A549 (cell line): ENCODE measurements at regions not wholly inside any gene's neighbourhood (a gene's known extent, or its start where the extent isn't known, plus 50 kb on each side); places are given as distances from the start of the nearest gene placed in this dataset.

Experiments
- ATAC-seq, 2 experiments: fragments of 200-7000 bp in 1 of 2; fragments of >200 bp in 1 of 2; cut with Nextera tagmentation in 1 of 2; cut with Tn5 transposase in 1 of 2; 3 replicates each; pipeline versions ENCODE4 v1.8.0 to v1.9.1; 2018 to 2020; ENCODE audit warnings: mild to moderate bottlenecking in 1 of 2, moderate library complexity in 1 of 2
- CTCF ChIA-PET: fragments of 300-600 bp; sonication (Branson Sonifier 250); formaldehyde crosslinking; extraction: SDS; loops from one replicate; lab custom pipeline; 2021; ENCODE audit warnings: antibody characterized with exemption, inconsistent platforms; lab: Yijun Ruan, JAX
- POLR2A ChIA-PET: fragments of 350-600 bp; formaldehyde crosslinking; extraction: SDS; loops from one replicate; lab custom pipeline; 2021; ENCODE audit warnings: antibody characterized with exemption, inconsistent platforms; lab: Yijun Ruan, JAX
- DNase-seq, 2 experiments: peaks; one replicate each; pipeline versions ENCODE4 v3.0.0 to v3.0.0-alpha.2; 2011 to 2016; ENCODE audit warnings: low read depth in 1 of 2, low spot score in 1 of 2
- FAIRE-seq: peaks from 2 replicates; lab custom pipeline; 2011; peaks lifted over from hg19 to GRCh38; lab: Jason Lieb, UNC
- H3K27ac ChIP-seq, 2 experiments: fragments of >200 bp; sonication (Bioruptor Twin); formaldehyde crosslinking; 3 replicates each; pipeline ENCODE4 v1.5.1; 2016 to 2017
- H3K4me1 ChIP-seq: fragments of >200 bp; sonication (Bioruptor Twin); formaldehyde crosslinking; 3 replicates; pipeline ENCODE4 v1.6.1; 2016
- H3K4me2 ChIP-seq: fragments of >200 bp; sonication (Bioruptor Twin); formaldehyde crosslinking; 3 replicates; pipeline ENCODE4 v1.6.1; 2016
- H3K4me3 ChIP-seq: fragments of >200 bp; sonication (Bioruptor Twin); formaldehyde crosslinking; 3 replicates; pipeline ENCODE4 v1.5.1; 2016
- H3K9me3 ChIP-seq: fragments of >200 bp; sonication (Bioruptor Twin); formaldehyde crosslinking; 3 replicates; pipeline ENCODE4 v1.6.1; 2016
- BCL3 ChIP-seq: fragments of >200 bp; sonication (Bioruptor Twin); formaldehyde crosslinking; IDR thresholded peaks from 3 replicates; pipeline ENCODE4 v1.6.1; 2016
- CBX2 ChIP-seq: fragments of 200-600 bp; sonication (generic); IDR thresholded peaks from 2 replicates; pipeline ENCODE4 v1.6.1; 2016; ENCODE audit warnings: low read depth, mild to moderate bottlenecking, borderline replicate concordance
- CTCF ChIP-seq: fragments of >200 bp; sonication (Bioruptor Twin); formaldehyde crosslinking; IDR thresholded peaks from 3 replicates; pipeline ENCODE4 v1.5.1; 2016
- EHF ChIP-seq: fragments of 250-450 bp; sonication (Bioruptor Pico); IDR thresholded peaks from 2 replicates; pipeline ENCODE4 v1.5.0; 2020; ENCODE audit warnings: mild to moderate bottlenecking
- EHMT2 ChIP-seq: fragments of 200-600 bp; sonication (generic); IDR thresholded peaks from 2 replicates; pipeline ENCODE4 v1.6.1; 2016; ENCODE audit warnings: antibody characterized with exemption, low read depth, mild to moderate bottlenecking, moderate library complexity
- ELK1 ChIP-seq: fragments of 150-350 bp; IDR thresholded peaks from 2 replicates; pipeline ENCODE4 v1.6.1; 2014; ENCODE audit warnings: low read depth, mild to moderate bottlenecking, low read length
- ESRRA ChIP-seq: fragments of 150-350 bp; IDR thresholded peaks from 2 replicates; pipeline ENCODE4 v1.6.1; 2014; ENCODE audit warnings: mild to moderate bottlenecking, low read length, borderline replicate concordance
- FOSB ChIP-seq: fragments of 250-450 bp; sonication (Bioruptor Pico); IDR thresholded peaks from 2 replicates; pipeline ENCODE4 v1.5.0; 2020; ENCODE audit warnings: mild to moderate bottlenecking, moderate library complexity
- FOSL2 ChIP-seq, 2 experiments: fragments of 450-650 bp in 1 of 2; fragments of >200 bp in 1 of 2; sonication (Bioruptor Twin) in 1 of 2; formaldehyde crosslinking; IDR thresholded peaks; 2 replicates each; pipeline versions ENCODE4 v1.5.0 to v1.6.1; 2016 to 2020; ENCODE audit warnings: mild to moderate bottlenecking in 1 of 2, moderate library complexity in 1 of 2
- FOXS1 ChIP-seq: fragments of 250-450 bp; sonication (Bioruptor Pico); IDR thresholded peaks from 2 replicates; pipeline ENCODE4 v1.5.0; 2020; ENCODE audit warnings: mild to moderate bottlenecking, moderate library complexity
- HEYL ChIP-seq: fragments of 250-450 bp; sonication (Bioruptor Pico); IDR thresholded peaks from 2 replicates; pipeline ENCODE4 v1.8.0; 2021; ENCODE audit warnings: mild to moderate bottlenecking, moderate library complexity
- HOXA7 ChIP-seq: fragments of 250-450 bp; sonication (Bioruptor Pico); IDR thresholded peaks from 2 replicates; pipeline ENCODE4 v1.5.0; 2020; ENCODE audit warnings: mild to moderate bottlenecking, moderate library complexity
- JUN ChIP-seq, 2 experiments: fragments of >200 bp; sonication (Bioruptor Twin); formaldehyde crosslinking; IDR thresholded peaks; 2 replicates in 1 of 2; 3 replicates in 1 of 2; pipeline ENCODE4 v1.6.1; 2016 to 2017
- JUNB ChIP-seq: fragments of >200 bp; sonication (Bioruptor Twin); formaldehyde crosslinking; IDR thresholded peaks from 2 replicates; pipeline ENCODE4 v1.6.1; 2016
- KDM1A ChIP-seq: fragments of 200-600 bp; sonication (generic); IDR thresholded peaks from 2 replicates; pipeline ENCODE4 v1.6.1; 2016; ENCODE audit warnings: low read depth, mild to moderate bottlenecking
- KDM5A ChIP-seq: fragments of 200-600 bp; sonication (generic); IDR thresholded peaks from 2 replicates; pipeline ENCODE4 v1.6.1; 2016; ENCODE audit warnings: antibody characterized with exemption, mild to moderate bottlenecking
- NR3C1 ChIP-seq: fragments of >200 bp; sonication (Bioruptor Twin); formaldehyde crosslinking; IDR thresholded peaks from 3 replicates; pipeline ENCODE4 v1.6.1; 2017
- RARB ChIP-seq: fragments of 250-450 bp; sonication (Bioruptor Pico); IDR thresholded peaks from 2 replicates; pipeline ENCODE4 v1.8.0; 2021; ENCODE audit warnings: mild to moderate bottlenecking, moderate library complexity
- RNF2 ChIP-seq: fragments of 200-600 bp; sonication (generic); IDR thresholded peaks from 2 replicates; pipeline ENCODE4 v1.6.1; 2016; ENCODE audit warnings: low read depth, mild to moderate bottlenecking, antibody characterized with exemption, moderate library complexity, borderline replicate concordance
- TP53 ChIP-seq: fragments of 250-450 bp; sonication (Bioruptor Pico); IDR thresholded peaks from 2 replicates; pipeline ENCODE4 v1.5.0; 2021; ENCODE audit warnings: mild to moderate bottlenecking, moderate library complexity
- ZC3H11A ChIP-seq: fragments of 450-650 bp; IDR thresholded peaks from 2 replicates; pipeline ENCODE4 v1.6.1; 2014; ENCODE audit warnings: antibody characterized with exemption, mild to moderate bottlenecking
- ZFP36 ChIP-seq: fragments of 450-650 bp; IDR thresholded peaks from 2 replicates; pipeline ENCODE4 v1.6.1; 2014; ENCODE audit warnings: borderline replicate concordance; ENCODE audit not compliant: partially characterized antibody
- ZNF302 ChIP-seq: fragments of 250-450 bp; sonication (Bioruptor Pico); IDR thresholded peaks from 2 replicates; pipeline ENCODE4 v1.9.0; 2021; ENCODE audit warnings: inconsistent platforms, mild to moderate bottlenecking, moderate library complexity
- ZSCAN20 ChIP-seq: fragments of 250-450 bp; sonication (Bioruptor Pico); IDR thresholded peaks from 2 replicates; pipeline ENCODE4 v1.8.0; 2022; ENCODE audit warnings: mild to moderate bottlenecking, moderate library complexity
- TF ChIP-seq, protein P1 (sequence below): IDR thresholded peaks from 2 replicates; pipeline ENCODE4 v1.6.1; 2012; ENCODE audit warnings: low read depth, borderline replicate concordance
- TF ChIP-seq, protein P2 (sequence below): IDR thresholded peaks from 2 replicates; pipeline ENCODE4 v1.6.1; 2012

- TF ChIP-seq ZNF302 (CRISPR knock-in tag) (no peak), ELK1 (no peak), ESRRA (no peak), JUNB (no peak), JUN (IDR thresholded peaks at IDR 0.05) (no peak), HOXA7 (CRISPR knock-in tag) (no peak), KDM1A (no peak), RNF2 (no peak), NR3C1 (no peak), EHMT2 (no peak), TP53 (CRISPR knock-in tag) (no peak), RARB (CRISPR knock-in tag) (no peak), ZC3H11A (no peak), ZSCAN20 (CRISPR knock-in tag) (no peak), KDM5A (no peak), CTCF (no peak), FOSL2 (IDR thresholded peaks at IDR 0.05) (no peak), FOSL2 (CRISPR knock-in tag; IDR thresholded peaks at IDR 0.05) (no peak)
- POLR2A ChIA-PET, result no interaction called here
- DNase-seq (no peak), ATAC-seq (no peak), FAIRE-seq (no peak)
- CTCF ChIA-PET, result no interaction called here
- H3K4me2 ChIP-seq, result no peak overlapping the region
- no peak overlapping the region for H3K27ac ChIP-seq
- H3K4me3 ChIP-seq, result no peak overlapping the region
- no peaks in the 10 kb centered on the region for H3K9me3 ChIP-seq
- no peaks in the 10 kb centered on the region for H3K4me1 ChIP-seq
Measured at GRCh38 chrX:78387364-78387763, 60.0 kb upstream of the CYSLTR1 start.

DNA sequence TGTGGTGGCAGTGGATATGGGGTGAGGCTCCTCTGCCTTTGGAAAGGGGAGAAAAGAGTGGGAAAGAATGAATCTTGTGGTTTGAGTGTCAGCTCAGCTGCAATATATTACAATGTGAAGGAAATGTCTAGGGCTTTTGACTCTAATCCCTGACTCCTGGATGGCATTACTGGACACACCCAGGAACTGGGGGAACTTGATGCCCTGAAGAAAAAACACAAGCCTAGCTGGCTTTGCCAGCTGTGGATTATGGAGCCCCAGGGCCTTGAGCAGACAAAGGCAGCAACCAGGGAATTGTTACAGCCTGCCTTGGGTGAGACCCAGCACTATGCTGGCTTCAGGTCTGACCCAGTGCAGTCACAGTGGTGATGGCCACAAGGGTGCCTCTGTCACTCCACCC lies 57.1 kb upstream of the CYSLTR1 start:
- FAIRE-seq (no peak), ATAC-seq (no peak), DNase-seq (no peak)
- H3K27ac ChIP-seq, result no peak overlapping the region
- H3K4me1 ChIP-seq, result no peaks in the 10 kb centered on the region
- TF ChIP-seq, protein P1, sequence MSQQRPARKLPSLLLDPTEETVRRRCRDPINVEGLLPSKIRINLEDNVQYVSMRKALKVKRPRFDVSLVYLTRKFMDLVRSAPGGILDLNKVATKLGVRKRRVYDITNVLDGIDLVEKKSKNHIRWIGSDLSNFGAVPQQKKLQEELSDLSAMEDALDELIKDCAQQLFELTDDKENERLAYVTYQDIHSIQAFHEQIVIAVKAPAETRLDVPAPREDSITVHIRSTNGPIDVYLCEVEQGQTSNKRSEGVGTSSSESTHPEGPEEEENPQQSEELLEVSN, result no peak
- TF ChIP-seq BCL3, result no peak
- no peak for TF ChIP-seq HOXA7 (CRISPR knock-in tag)
- no peak for TF ChIP-seq FOXS1 (CRISPR knock-in tag)
- TF ChIP-seq FOSL2 (IDR thresholded peaks at IDR 0.05), result no peak
- no peak for TF ChIP-seq FOSL2 (CRISPR knock-in tag; IDR thresholded peaks at IDR 0.05)
- no peak for TF ChIP-seq CBX2
- TF ChIP-seq HEYL, result no peak
- no peak for TF ChIP-seq KDM1A
- TF ChIP-seq ZFP36, result no peak
- no peak for TF ChIP-seq ESRRA
- TF ChIP-seq ZC3H11A, result no peak
- no peak for TF ChIP-seq EHF (CRISPR knock-in tag)
- no peak for TF ChIP-seq FOSB
- TF ChIP-seq, protein P2, sequence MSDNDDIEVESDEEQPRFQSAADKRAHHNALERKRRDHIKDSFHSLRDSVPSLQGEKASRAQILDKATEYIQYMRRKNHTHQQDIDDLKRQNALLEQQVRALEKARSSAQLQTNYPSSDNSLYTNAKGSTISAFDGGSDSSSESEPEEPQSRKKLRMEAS, result no peak
- no peaks in the 10 kb centered on the region for H3K9me3 ChIP-seq
- H3K4me2 ChIP-seq, result no peak overlapping the region
- H3K4me3 ChIP-seq, result no peak overlapping the region
- ChIA-PET CTCF (no interaction called here), POLR2A (no interaction called here)
